ENCODE measurements at regions not wholly inside any gene's neighbourhood (a gene's known extent, or its start where the extent isn't known, plus 50 kb on each side); places are given as distances from the start of the nearest gene placed in this dataset.

GRCh38 chr2:196546151-196546919 lies 93.2 kb upstream of the CCDC150 start:
- CTCF ChIA-PET: no interaction called here
- no peak overlapping the region for H3K4me3 Mint-ChIP-seq

GRCh38 chr2:196549052-196549451 lies 90.5 kb upstream of the CCDC150 start:
- H3K4me1 ChIP-seq (ENCODE audit: control insufficient read depth in 1 of 2, extremely low read depth in 1 of 2, insufficient read depth in 2 of 2, low read length in 2 of 2): no peaks in the 10 kb centered on the region
- no CpG with 5 or more reads among the region's 3 CpGs for WGBS (ENCODE audit: insufficient coverage)
- DNase-seq: no peak
- H3K4me3 ChIP-seq (ENCODE audit: control insufficient read depth in 1 of 2, extremely low read depth in 1 of 2, low read length in 1 of 2): no peak overlapping the region
- H3K36me3 ChIP-seq (ENCODE audit: control insufficient read depth in 2 of 2, extremely low read depth in 1 of 2, insufficient read depth in 1 of 2, low read length in 1 of 2): no peaks in the 10 kb centered on the region
- Mint-ChIP-seq H3K36me3 (no peaks in the 10 kb centered on the region), H3K4me3 (no peak overlapping the region), H3K4me1 (no peaks in the 10 kb centered on the region), H3K27me3 (peaks cover 9 to 16% of the 10 kb centered on the region in 2 donors), H3K27ac (no peak overlapping the region), H3K9me3 (no peaks in the 10 kb centered on the region)
- H3K27ac ChIP-seq (ENCODE audit: low read length): no peak overlapping the region
- ChIA-PET CTCF (no interaction called here), POLR2A (no interaction called here)
- no peak for ATAC-seq (replicated peaks in 1 of 4)
- H3K9me3 ChIP-seq: no peaks in the 10 kb centered on the region
- peaks cover 0 to 4% of the 10 kb centered on the region in 2 experiments for H3K27me3 ChIP-seq (replicated peaks in 1 of 2; ENCODE audit: control insufficient read depth in 2 of 2, extremely low read depth in 1 of 2, insufficient read depth in 2 of 2, low read length in 1 of 2)

More at GRCh38 chr2:196546151-196546919, 93.2 kb upstream of the CCDC150 start:
- POLR2A ChIA-PET: no interaction called here
- WGBS (ENCODE audit: insufficient coverage): 82% methylated on average over 4 of the region's 4 CpGs
- Mint-ChIP-seq H3K27me3 (peaks cover 9 to 18% of the 10 kb centered on the region in 2 donors), H3K36me3 (no peaks in the 10 kb centered on the region), H3K9me3 (no peaks in the 10 kb centered on the region), H3K4me1 (no peaks in the 10 kb centered on the region), H3K27ac (no peak overlapping the region)
- DNase-seq (no peak), ATAC-seq (replicated peaks in 1 of 4) (no peak)
- no peaks in the 10 kb centered on the region for H3K36me3 ChIP-seq (ENCODE audit: control insufficient read depth in 2 of 2, extremely low read depth in 1 of 2, insufficient read depth in 1 of 2, low read length in 1 of 2)
- H3K9me3 ChIP-seq: no peaks in the 10 kb centered on the region
- no peak overlapping the region for H3K4me3 ChIP-seq (ENCODE audit: control insufficient read depth in 1 of 2, extremely low read depth in 1 of 2, low read length in 1 of 2)
- no peaks in the 10 kb centered on the region for H3K4me1 ChIP-seq (ENCODE audit: control insufficient read depth in 1 of 2, extremely low read depth in 1 of 2, insufficient read depth in 2 of 2, low read length in 2 of 2)
- no peak overlapping the region for H3K27ac ChIP-seq (ENCODE audit: low read length)
- H3K27me3 ChIP-seq (replicated peaks in 1 of 2; ENCODE audit: control insufficient read depth in 2 of 2, extremely low read depth in 1 of 2, insufficient read depth in 2 of 2, low read length in 1 of 2): peaks cover 0 to 5% of the 10 kb centered on the region in 2 experiments

- H3K36me3 Mint-ChIP-seq: no peaks in the 10 kb centered on the region
- Histone ChIP-seq H3K27ac (ENCODE audit: low read length) (no peak overlapping the region), H3K4me1 (ENCODE audit: control insufficient read depth in 1 of 2, extremely low read depth in 1 of 2, insufficient read depth in 2 of 2, low read length in 2 of 2) (no peaks in the 10 kb centered on the region), H3K9me3 (no peaks in the 10 kb centered on the region), H3K36me3 (ENCODE audit: control insufficient read depth in 2 of 2, extremely low read depth in 1 of 2, insufficient read depth in 1 of 2, low read length in 1 of 2) (no peaks in the 10 kb centered on the region), H3K27me3 (replicated peaks in 1 of 2; ENCODE audit: control insufficient read depth in 2 of 2, extremely low read depth in 1 of 2, insufficient read depth in 2 of 2, low read length in 1 of 2) (no peaks in the 10 kb centered on the region), H3K4me3 (ENCODE audit: control insufficient read depth in 1 of 2, extremely low read depth in 1 of 2, low read length in 1 of 2) (no peak overlapping the region)
- no peaks in the 10 kb centered on the region for H3K4me1 Mint-ChIP-seq
- POLR2A ChIA-PET: no interaction called here
- CTCF ChIA-PET: no interaction called here
- H3K9me3 Mint-ChIP-seq: no peaks in the 10 kb centered on the region
- H3K27me3 Mint-ChIP-seq: peaks cover 4 to 11% of the 10 kb centered on the region in 2 donors
- ATAC-seq (replicated peaks in 1 of 4) (no peak), DNase-seq (no peak)
- H3K4me3 Mint-ChIP-seq: no peak overlapping the region
- H3K27ac Mint-ChIP-seq: no peak overlapping the region
Measured at GRCh38 chr2:196551014-196551413, 88.5 kb upstream of the CCDC150 start.

- no peak for ATAC-seq (replicated peaks in 1 of 4)
- ChIA-PET POLR2A (no interaction called here), CTCF (no interaction called here)
- H3K4me3 ChIP-seq (ENCODE audit: control insufficient read depth in 1 of 2, extremely low read depth in 1 of 2, low read length in 1 of 2): no peak overlapping the region
- H3K27ac ChIP-seq (ENCODE audit: low read length): no peak overlapping the region
- Mint-ChIP-seq H3K4me1 (no peaks in the 10 kb centered on the region), H3K27ac (no peak overlapping the region), H3K4me3 (no peak overlapping the region), H3K36me3 (no peaks in the 10 kb centered on the region), H3K9me3 (no peaks in the 10 kb centered on the region), H3K27me3 (peaks cover 4 to 18% of the 10 kb centered on the region in 2 donors)
- H3K36me3 ChIP-seq (ENCODE audit: control insufficient read depth in 2 of 2, extremely low read depth in 1 of 2, insufficient read depth in 1 of 2, low read length in 1 of 2): no peaks in the 10 kb centered on the region
- no peaks in the 10 kb centered on the region for H3K27me3 ChIP-seq (replicated peaks in 1 of 2; ENCODE audit: control insufficient read depth in 2 of 2, extremely low read depth in 1 of 2, insufficient read depth in 2 of 2, low read length in 1 of 2)
- H3K9me3 ChIP-seq: no peaks in the 10 kb centered on the region
- DNase-seq: no peak
- no peaks in the 10 kb centered on the region for H3K4me1 ChIP-seq (ENCODE audit: control insufficient read depth in 1 of 2, extremely low read depth in 1 of 2, insufficient read depth in 2 of 2, low read length in 2 of 2)
- WGBS (ENCODE audit: insufficient coverage): no CpG with 5 or more reads among the region's 3 CpGs
Measured at GRCh38 chr2:196555161-196555560, 84.4 kb upstream of the CCDC150 start.

- ChIA-PET CTCF (no interaction called here), POLR2A (no interaction called here)
- H3K27ac ChIP-seq (ENCODE audit: low read length): no peak overlapping the region
- Mint-ChIP-seq H3K4me1 (no peaks in the 10 kb centered on the region), H3K9me3 (no peaks in the 10 kb centered on the region), H3K36me3 (no peaks in the 10 kb centered on the region), H3K4me3 (no peak overlapping the region), H3K27ac (no peak overlapping the region), H3K27me3 (peaks cover 4 to 18% of the 10 kb centered on the region in 2 donors)
- no peaks in the 10 kb centered on the region for H3K4me1 ChIP-seq (ENCODE audit: control insufficient read depth in 1 of 2, extremely low read depth in 1 of 2, insufficient read depth in 2 of 2, low read length in 2 of 2)
- no peak overlapping the region for H3K4me3 ChIP-seq (ENCODE audit: control insufficient read depth in 1 of 2, extremely low read depth in 1 of 2, low read length in 1 of 2)
- DNase-seq (no peak), ATAC-seq (replicated peaks in 1 of 4) (no peak)
- no peaks in the 10 kb centered on the region for H3K36me3 ChIP-seq (ENCODE audit: control insufficient read depth in 2 of 2, extremely low read depth in 1 of 2, insufficient read depth in 1 of 2, low read length in 1 of 2)
- WGBS (ENCODE audit: insufficient coverage): 50% methylated on average over 1 of the region's 1 CpG
- H3K9me3 ChIP-seq: no peaks in the 10 kb centered on the region
- no peaks in the 10 kb centered on the region for H3K27me3 ChIP-seq (replicated peaks in 1 of 2; ENCODE audit: control insufficient read depth in 2 of 2, extremely low read depth in 1 of 2, insufficient read depth in 2 of 2, low read length in 1 of 2)
Measured at GRCh38 chr2:196555726-196556125, 83.8 kb upstream of the CCDC150 start.

- ChIA-PET CTCF (interaction anchor here in 1 of 2 donors (0.6 kb wide), 1 partner anchor 68 kb away, joined by 4 read pairs; no protein-coding TSS in a partner anchor), POLR2A (no interaction called here)
- Histone ChIP-seq H3K4me1 (ENCODE audit: control insufficient read depth in 1 of 2, extremely low read depth in 1 of 2, insufficient read depth in 2 of 2, low read length in 2 of 2) (no peaks in the 10 kb centered on the region), H3K27ac (ENCODE audit: low read length) (no peak overlapping the region), H3K36me3 (ENCODE audit: control insufficient read depth in 2 of 2, extremely low read depth in 1 of 2, insufficient read depth in 1 of 2, low read length in 1 of 2) (no peaks in the 10 kb centered on the region), H3K4me3 (ENCODE audit: control insufficient read depth in 1 of 2, extremely low read depth in 1 of 2, low read length in 1 of 2) (no peak overlapping the region), H3K27me3 (replicated peaks in 1 of 2; ENCODE audit: control insufficient read depth in 2 of 2, extremely low read depth in 1 of 2, insufficient read depth in 2 of 2, low read length in 1 of 2) (peaks cover 0 to 6% of the 10 kb centered on the region in 2 experiments), H3K9me3 (no peaks in the 10 kb centered on the region)
- H3K27ac Mint-ChIP-seq: no peak overlapping the region
- peaks cover 4 to 7% (median 4%) of the 10 kb centered on the region in 3 donors for H3K9me3 Mint-ChIP-seq
- H3K27me3 Mint-ChIP-seq: peaks cover 14 to 20% of the 10 kb centered on the region in 2 donors
- WGBS (ENCODE audit: insufficient coverage): 67% methylated on average over 1 of the region's 3 CpGs
- DNase-seq (no peak), ATAC-seq (replicated peaks in 1 of 4) (no peak)
- no peaks in the 10 kb centered on the region for H3K4me1 Mint-ChIP-seq
- H3K4me3 Mint-ChIP-seq: no peak overlapping the region
- H3K36me3 Mint-ChIP-seq: no peaks in the 10 kb centered on the region
Measured at GRCh38 chr2:196558497-196558896, 81.0 kb upstream of the CCDC150 start.

- Mint-ChIP-seq H3K27me3 (peaks cover 13 to 23% of the 10 kb centered on the region in 2 donors), H3K27ac (no peak overlapping the region), H3K9me3 (peaks cover 4 to 7% (median 4%) of the 10 kb centered on the region in 3 donors), H3K4me1 (no peaks in the 10 kb centered on the region), H3K36me3 (no peaks in the 10 kb centered on the region), H3K4me3 (no peak overlapping the region)
- no peaks in the 10 kb centered on the region for H3K4me1 ChIP-seq (ENCODE audit: control insufficient read depth in 1 of 2, extremely low read depth in 1 of 2, insufficient read depth in 2 of 2, low read length in 2 of 2)
- no peaks in the 10 kb centered on the region for H3K9me3 ChIP-seq
- H3K4me3 ChIP-seq (ENCODE audit: control insufficient read depth in 1 of 2, extremely low read depth in 1 of 2, low read length in 1 of 2): no peak overlapping the region
- no peaks in the 10 kb centered on the region for H3K36me3 ChIP-seq (ENCODE audit: control insufficient read depth in 2 of 2, extremely low read depth in 1 of 2, insufficient read depth in 1 of 2, low read length in 1 of 2)
- no peak overlapping the region for H3K27ac ChIP-seq (ENCODE audit: low read length)
- peaks cover 2 to 7% of the 10 kb centered on the region in 2 experiments for H3K27me3 ChIP-seq (replicated peaks in 1 of 2; ENCODE audit: control insufficient read depth in 2 of 2, extremely low read depth in 1 of 2, insufficient read depth in 2 of 2, low read length in 1 of 2)
- DNase-seq: no peak
- ChIA-PET CTCF (no interaction called here), POLR2A (no interaction called here)
- ATAC-seq (replicated peaks in 1 of 4): no peak
Measured at GRCh38 chr2:196563876-196564275, 75.6 kb upstream of the CCDC150 start.
